ENCODE measurements at regions not wholly inside any gene's neighbourhood (a gene's known extent, or its start where the extent isn't known, plus 50 kb on each side); places are given as distances from the start of the nearest gene placed in this dataset.

- no peak for DNase-seq (ENCODE audit: low spot score)
- no peaks in the 10 kb centered on the region for H3K27me3 ChIP-seq (replicated peaks; ENCODE audit: insufficient read depth, low read depth, low read length, poor library complexity)
- no peaks in the 10 kb centered on the region for H3K36me3 ChIP-seq (ENCODE audit: insufficient read depth, low read length, poor library complexity, severe bottlenecking)
- no peaks in the 10 kb centered on the region for H3K4me1 ChIP-seq (ENCODE audit: insufficient read depth, low read length, poor library complexity, severe bottlenecking)
- no peak overlapping the region for H3K4me3 ChIP-seq (ENCODE audit: low read depth, low read length, poor library complexity, severe bottlenecking)
- BruUV-seq (replicated peaks), result no TSS peak
- TF ChIP-seq CTCF (conservative IDR thresholded peaks at IDR 0.05; ENCODE audit: low read depth, low read length) (no peak), EZH2 (IDR thresholded peaks at IDR 0.05; ENCODE audit: borderline replicate concordance, low read depth, low read length, poor library complexity, severe bottlenecking) (no peak)
- POLR2A ChIA-PET (ENCODE audit: low non-redundant PET), result no interaction called here
- H3K27ac ChIP-seq (ENCODE audit: low read depth, low read length, poor library complexity, severe bottlenecking), result no peak overlapping the region
- CTCF ChIA-PET, result no interaction called here
- H3K9me3 ChIP-seq (ENCODE audit: low read depth, low read length, poor library complexity, severe bottlenecking), result no peaks in the 10 kb centered on the region
- intact Hi-C loops (cut with micrococcal nuclease; ENCODE audit: unreplicated experiment), result no loop called here
Observed at GRCh38 chr14:48672506-48672905, 913.7 kb downstream of the RPS29 start.

- H3K9me3 ChIP-seq (ENCODE audit: low read depth, low read length, poor library complexity, severe bottlenecking), result no peaks in the 10 kb centered on the region
- H3K27me3 ChIP-seq (replicated peaks; ENCODE audit: insufficient read depth, low read depth, low read length, poor library complexity), result no peaks in the 10 kb centered on the region
- no peak overlapping the region for H3K27ac ChIP-seq (ENCODE audit: low read depth, low read length, poor library complexity, severe bottlenecking)
- no TSS peak for BruUV-seq (replicated peaks)
- intact Hi-C loops (cut with micrococcal nuclease; ENCODE audit: unreplicated experiment), result no loop called here
- H3K36me3 ChIP-seq (ENCODE audit: insufficient read depth, low read length, poor library complexity, severe bottlenecking), result no peaks in the 10 kb centered on the region
- no peak for DNase-seq (ENCODE audit: low spot score)
- ChIA-PET CTCF (no interaction called here), POLR2A (ENCODE audit: low non-redundant PET) (no interaction called here)
- H3K4me1 ChIP-seq (ENCODE audit: insufficient read depth, low read length, poor library complexity, severe bottlenecking), result no peaks in the 10 kb centered on the region
- no peak for TF ChIP-seq CTCF (conservative IDR thresholded peaks at IDR 0.05; ENCODE audit: low read depth, low read length)
- no peak for TF ChIP-seq EZH2 (IDR thresholded peaks at IDR 0.05; ENCODE audit: borderline replicate concordance, low read depth, low read length, poor library complexity, severe bottlenecking)
- H3K4me3 ChIP-seq (ENCODE audit: low read depth, low read length, poor library complexity, severe bottlenecking), result no peak overlapping the region
Observed at GRCh38 chr14:48670939-48671338, 915.2 kb downstream of the RPS29 start.

GRCh38 chr14:48665077-48665784 is 920.9 kb downstream of the RPS29 start:
- CTCF ChIA-PET, result no interaction called here
- BruUV-seq (replicated peaks), result no TSS peak
- Histone ChIP-seq H3K27ac (ENCODE audit: low read depth, low read length, poor library complexity, severe bottlenecking) (no peak overlapping the region), H3K4me3 (ENCODE audit: low read depth, low read length, poor library complexity, severe bottlenecking) (no peak overlapping the region), H3K36me3 (ENCODE audit: insufficient read depth, low read length, poor library complexity, severe bottlenecking) (no peaks in the 10 kb centered on the region), H3K4me1 (ENCODE audit: insufficient read depth, low read length, poor library complexity, severe bottlenecking) (no peaks in the 10 kb centered on the region), H3K27me3 (replicated peaks; ENCODE audit: insufficient read depth, low read depth, low read length, poor library complexity) (no peaks in the 10 kb centered on the region), H3K9me3 (ENCODE audit: low read depth, low read length, poor library complexity, severe bottlenecking) (peaks cover 9% of the 10 kb centered on the region)
- intact Hi-C loops (cut with micrococcal nuclease; ENCODE audit: unreplicated experiment), result no loop called here
- POLR2A ChIA-PET (ENCODE audit: low non-redundant PET), result no interaction called here
- no peak for DNase-seq (ENCODE audit: low spot score)
- TF ChIP-seq CTCF (conservative IDR thresholded peaks at IDR 0.05; ENCODE audit: low read depth, low read length), result no peak
- TF ChIP-seq EZH2 (IDR thresholded peaks at IDR 0.05; ENCODE audit: borderline replicate concordance, low read depth, low read length, poor library complexity, severe bottlenecking), result no peak
